ENCODE measurements at regions not wholly inside any gene's neighbourhood (a gene's known extent, or its start where the extent isn't known, plus 50 kb on each side); places are given as distances from the start of the nearest gene placed in this dataset.

GRCh38 chr6:56899753-56900152 lies 55.2 kb upstream of the BEND6 start:
- RAD21 ChIA-PET (ENCODE audit: low non-redundant PET in 1 of 2, low total read pairs in 2 of 2, uncharacterized antibody in 2 of 2, unreplicated experiment in 2 of 2), result no interaction called here
- H3K9me2 ChIP-seq (ENCODE audit: insufficient read depth), result no peaks in the 10 kb centered on the region
- no peak overlapping the region for H3K9ac ChIP-seq (ENCODE audit: low read length)
- peaks cover 4 to 31% of the 10 kb centered on the region in 2 experiments for H3K36me3 ChIP-seq (ENCODE audit: control insufficient read depth in 1 of 2, insufficient read depth in 2 of 2, low read length in 2 of 2)
- no peak for ATAC-seq
- H3K79me2 ChIP-seq (ENCODE audit: insufficient read depth, low read length), result peaks cover 30% of the 10 kb centered on the region
- H3K9me3 ChIP-seq (ENCODE audit: control insufficient read depth in 1 of 2, insufficient read depth in 1 of 2, low read depth in 1 of 2, low read length in 2 of 2), result no peaks in the 10 kb centered on the region
- no TSS peak for BruUV-seq (replicated peaks)
- no peaks in the 10 kb centered on the region for H3K27me3 ChIP-seq (ENCODE audit: insufficient read depth, low read length)
- H2AFZ ChIP-seq (ENCODE audit: low read depth, low read length, poor library complexity, severe bottlenecking), result no peak overlapping the region
- no peak overlapping the region for H3K27ac ChIP-seq (ENCODE audit: low read depth, low read length)
- H4K20me1 ChIP-seq (ENCODE audit: insufficient read depth), result no peaks in the 10 kb centered on the region
- H3K4me3 ChIP-seq (replicated peaks in 1 of 2; ENCODE audit: low read depth in 1 of 2, low read length in 2 of 2), result no peak overlapping the region
- DNase-seq (ENCODE audit: low read depth, low spot score), result no peak
- H3K4me1 ChIP-seq (ENCODE audit: control insufficient read depth in 1 of 2, insufficient read depth in 2 of 2, low read length in 2 of 2), result peaks cover 9 to 23% of the 10 kb centered on the region in 2 experiments
- POLR2A ChIA-PET, result no interaction called here
- CTCF ChIA-PET, result no interaction called here
- no peak overlapping the region for H3K4me2 ChIP-seq (ENCODE audit: low read length)
- TF ChIP-seq, protein P1, sequence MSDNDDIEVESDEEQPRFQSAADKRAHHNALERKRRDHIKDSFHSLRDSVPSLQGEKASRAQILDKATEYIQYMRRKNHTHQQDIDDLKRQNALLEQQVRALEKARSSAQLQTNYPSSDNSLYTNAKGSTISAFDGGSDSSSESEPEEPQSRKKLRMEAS (IDR thresholded peaks at IDR 0.05), result no peak
- no peak for TF ChIP-seq ATF3 (IDR thresholded peaks at IDR 0.05)
- TF ChIP-seq ZNF274 (IDR thresholded peaks at IDR 0.05; ENCODE audit: low read depth, low read length), result no peak
- no peak for TF ChIP-seq CTCF (IDR thresholded peaks at IDR 0.05 in 2 of 3, conservative IDR thresholded peaks at IDR 0.05 in 1 of 3; ENCODE audit: borderline replicate concordance in 1 of 3, insufficient read depth in 1 of 3, low read depth in 2 of 3, low read length in 2 of 3)
- TF ChIP-seq RAD21 (IDR thresholded peaks at IDR 0.05; ENCODE audit: low read depth), result no peak
- TF ChIP-seq SRF (IDR thresholded peaks at IDR 0.05; ENCODE audit: low read depth), result no peak
- TF ChIP-seq TCF7L2 (IDR thresholded peaks at IDR 0.05; ENCODE audit: borderline replicate concordance, extremely low read depth, insufficient read depth, insufficient read length), result no peak
- TF ChIP-seq EZH2phosphoT487 (IDR thresholded peaks at IDR 0.05; ENCODE audit: borderline replicate concordance), result no peak
- TF ChIP-seq EZH2 (IDR thresholded peaks at IDR 0.05), result no peak
- TF ChIP-seq FOSL1 (IDR thresholded peaks at IDR 0.05; ENCODE audit: low read depth), result no peak
- intact Hi-C loops (cut with micrococcal nuclease), result loop anchor here (10.0 kb wide), 1 partner anchor 195 kb away; the partner anchor contains the start of gene ZNF451
